ENCODE measurements at regions not wholly inside any gene's neighbourhood (a gene's known extent, or its start where the extent isn't known, plus 50 kb on each side); places are given as distances from the start of the nearest gene placed in this dataset.

- no peak for DNase-seq
Measured at GRCh38 chrX:22666441-22666840, 333.3 kb upstream of the DDX53 start.

GRCh38 chrX:22674932-22675331 is 324.8 kb upstream of the DDX53 start:
- DNase-seq: no peak

GRCh38 chrX:22686138-22686541 is 313.6 kb upstream of the DDX53 start:
- no peak for DNase-seq

- DNase-seq: no peak
Measured at GRCh38 chrX:22689290-22689689, 310.5 kb upstream of the DDX53 start.

- no peak for DNase-seq
Measured at GRCh38 chrX:22690116-22690515, 309.6 kb upstream of the DDX53 start.

GRCh38 chrX:22691966-22692565 is 307.7 kb upstream of the DDX53 start:
- DNase-seq: no peak

- no peak for DNase-seq
Measured at GRCh38 chrX:22698151-22698550, 301.6 kb upstream of the DDX53 start.

- no peak for DNase-seq
Measured at GRCh38 chrX:22699581-22700091, 300.1 kb upstream of the DDX53 start.

- no peak for DNase-seq
Measured at GRCh38 chrX:22712942-22713341, 286.8 kb upstream of the DDX53 start.

GRCh38 chrX:22730542-22730941 is 269.2 kb upstream of the DDX53 start:
- no peak for DNase-seq

- DNase-seq: no peak
Measured at GRCh38 chrX:22737541-22737940, 262.2 kb upstream of the DDX53 start.

- no peak for DNase-seq
Measured at GRCh38 chrX:22739276-22739675, 260.5 kb upstream of the DDX53 start.

GRCh38 chrX:22740836-22741235 is 258.9 kb upstream of the DDX53 start:
- DNase-seq: no peak

GRCh38 chrX:22742174-22742573 is 257.6 kb upstream of the DDX53 start:
- no peak for DNase-seq

- no peak for DNase-seq
Measured at GRCh38 chrX:22746081-22746480, 253.7 kb upstream of the DDX53 start.

GRCh38 chrX:22748093-22748999 is 251.4 kb upstream of the DDX53 start:
- peak; percentile 9 for DNase-seq

- DNase-seq: no peak
Measured at GRCh38 chrX:22758807-22759481, 240.8 kb upstream of the DDX53 start.

- DNase-seq: no peak
Measured at GRCh38 chrX:22760513-22761057, 239.2 kb upstream of the DDX53 start.

- no peak for DNase-seq
Measured at GRCh38 chrX:22788221-22788620, 211.5 kb upstream of the DDX53 start.

- no peak for DNase-seq
Measured at GRCh38 chrX:22795671-22796070, 204.1 kb upstream of the DDX53 start.

GRCh38 chrX:22800360-22800759 is 199.4 kb upstream of the DDX53 start:
- peak; percentile 17 for DNase-seq

- no peak for DNase-seq
Measured at GRCh38 chrX:22800806-22801205, 199.0 kb upstream of the DDX53 start.

- DNase-seq: no peak
Measured at GRCh38 chrX:22803353-22803752, 196.4 kb upstream of the DDX53 start.
